ENCODE measurements at regions not wholly inside any gene's neighbourhood (a gene's known extent, or its start where the extent isn't known, plus 50 kb on each side); places are given as distances from the start of the nearest gene placed in this dataset.

DNA sequence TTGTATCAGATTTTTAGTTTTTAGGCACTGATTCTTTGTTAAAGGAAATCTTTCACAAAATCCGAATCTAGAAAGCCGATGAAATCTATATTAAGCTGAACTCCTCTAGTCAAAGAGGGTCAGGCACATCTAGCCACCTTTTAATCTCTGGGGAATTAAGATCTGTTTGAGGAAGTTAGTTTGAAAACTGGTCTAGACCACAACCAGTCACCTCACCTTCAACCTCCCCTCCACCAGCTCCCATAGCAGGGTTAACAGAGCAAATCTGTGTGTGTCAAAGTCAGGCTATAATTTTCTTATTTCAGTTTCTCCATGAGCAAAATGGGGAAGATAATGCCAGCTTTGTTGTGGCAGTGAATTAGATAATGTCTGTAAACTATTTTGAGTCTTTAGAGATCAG, 110.0 kb upstream of the IGFBP7 start:
- no peaks in the 10 kb centered on the region for H3K36me3 Mint-ChIP-seq
- H3K4me3 Mint-ChIP-seq, result no peak overlapping the region
- no peaks in the 10 kb centered on the region for H3K27me3 Mint-ChIP-seq
- no peaks in the 10 kb centered on the region for H3K9me3 Mint-ChIP-seq
- no peak overlapping the region for H3K27ac Mint-ChIP-seq
- DNase-seq (ENCODE audit: low spot score in 2 of 2), result no peak
- ATAC-seq (ENCODE audit: low read depth), result no peak
- H3K4me1 Mint-ChIP-seq, result no peaks in the 10 kb centered on the region

DNA sequence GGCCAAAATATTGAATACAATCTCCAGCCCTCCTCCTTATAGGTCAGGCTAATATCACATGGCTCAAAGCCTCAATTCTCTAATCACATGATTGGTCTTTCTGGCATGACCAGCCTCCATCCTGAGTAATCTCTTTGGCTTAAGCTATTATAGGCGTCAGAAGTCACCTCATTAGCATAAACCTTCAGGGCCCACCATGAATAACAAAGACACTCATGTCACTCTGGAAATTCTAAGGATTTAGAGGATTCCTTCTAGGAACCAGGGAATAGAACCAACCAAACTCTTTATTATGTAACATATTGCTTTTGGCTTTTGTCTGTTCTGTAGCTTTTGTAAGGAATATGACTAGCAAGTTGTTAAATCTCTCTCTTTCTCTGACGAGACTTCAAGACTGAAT, 109.2 kb upstream of the IGFBP7 start:
- H3K27ac Mint-ChIP-seq, result no peak overlapping the region
- no peak overlapping the region for H3K4me3 Mint-ChIP-seq

DNA sequence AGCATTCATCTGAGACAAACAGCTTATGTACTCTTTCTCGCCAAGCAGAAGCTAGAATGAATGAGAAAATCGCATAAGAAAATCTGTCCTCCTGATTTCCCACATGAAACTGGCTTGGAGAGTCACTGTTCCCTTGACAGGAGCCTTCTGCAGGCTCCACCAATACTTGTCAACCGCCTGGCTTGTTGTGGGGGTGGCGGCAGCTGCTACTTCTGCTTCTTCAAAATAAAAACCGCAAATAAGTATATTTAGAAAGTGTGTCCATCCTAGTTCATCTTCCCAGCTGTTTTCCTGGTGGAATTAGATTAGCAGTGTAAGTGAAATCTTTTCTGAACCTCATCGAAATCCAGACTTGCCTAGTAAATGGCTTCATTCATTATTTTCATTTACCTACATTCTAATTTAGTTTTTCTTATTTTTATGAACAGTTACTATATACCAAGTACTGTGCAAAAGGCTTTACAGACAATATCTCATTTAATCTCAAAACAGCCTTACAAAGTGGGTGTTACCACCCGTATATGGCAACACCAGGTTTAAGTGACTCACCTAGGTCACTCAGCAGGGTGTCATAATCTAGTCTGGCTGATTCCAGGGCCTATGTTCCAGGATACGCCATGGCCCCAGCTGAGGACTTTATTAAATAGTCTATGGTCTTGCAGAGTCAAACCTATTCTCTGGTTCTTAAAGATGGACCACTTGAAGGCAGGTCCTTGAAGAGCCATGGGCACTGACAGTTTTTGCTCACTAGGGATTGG, 104.6 kb upstream of the IGFBP7 start:
- Mint-ChIP-seq H3K4me3 (no peak overlapping the region), H3K36me3 (no peaks in the 10 kb centered on the region), H3K27ac (no peak overlapping the region), H3K4me1 (no peaks in the 10 kb centered on the region), H3K27me3 (peaks cover 3% of the 10 kb centered on the region), H3K9me3 (no peaks in the 10 kb centered on the region)
- ATAC-seq (ENCODE audit: low read depth) (no peak), DNase-seq (ENCODE audit: low spot score in 2 of 2) (no peak)

More for the DNA sequence above, 109.2 kb upstream of the IGFBP7 start:
- ATAC-seq (ENCODE audit: low read depth), result no peak
- no peaks in the 10 kb centered on the region for H3K27me3 Mint-ChIP-seq
- no peak for DNase-seq (ENCODE audit: low spot score in 2 of 2)
- no peaks in the 10 kb centered on the region for H3K36me3 Mint-ChIP-seq
- H3K9me3 Mint-ChIP-seq, result no peaks in the 10 kb centered on the region
- no peaks in the 10 kb centered on the region for H3K4me1 Mint-ChIP-seq

DNA sequence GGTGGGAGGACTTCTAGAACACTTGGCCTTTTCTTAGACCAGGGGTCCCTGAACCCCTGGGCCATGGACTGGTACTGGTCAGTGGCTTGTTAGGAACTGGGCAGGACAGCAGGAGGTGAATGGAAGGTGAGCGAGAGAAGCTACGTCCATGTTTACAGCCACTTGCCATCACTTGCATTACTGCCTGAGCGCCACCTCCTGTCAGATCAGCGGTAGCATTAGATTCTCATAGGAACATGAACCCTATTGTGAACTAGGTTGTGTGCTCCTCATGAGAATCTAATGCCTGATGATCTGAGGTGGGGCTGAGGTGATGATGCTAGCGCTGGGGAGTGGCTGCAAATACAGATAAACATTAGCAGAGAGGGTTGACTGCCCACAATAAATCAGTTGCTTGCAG, 100.9 kb upstream of the IGFBP7 start:
- DNase-seq (ENCODE audit: low spot score in 2 of 2) (no peak), ATAC-seq (ENCODE audit: low read depth) (no peak)
- Mint-ChIP-seq H3K4me3 (no peak overlapping the region), H3K9me3 (peaks cover 2% of the 10 kb centered on the region), H3K27me3 (peaks cover 6% of the 10 kb centered on the region), H3K36me3 (no peaks in the 10 kb centered on the region), H3K4me1 (no peaks in the 10 kb centered on the region), H3K27ac (no peak overlapping the region)

DNA sequence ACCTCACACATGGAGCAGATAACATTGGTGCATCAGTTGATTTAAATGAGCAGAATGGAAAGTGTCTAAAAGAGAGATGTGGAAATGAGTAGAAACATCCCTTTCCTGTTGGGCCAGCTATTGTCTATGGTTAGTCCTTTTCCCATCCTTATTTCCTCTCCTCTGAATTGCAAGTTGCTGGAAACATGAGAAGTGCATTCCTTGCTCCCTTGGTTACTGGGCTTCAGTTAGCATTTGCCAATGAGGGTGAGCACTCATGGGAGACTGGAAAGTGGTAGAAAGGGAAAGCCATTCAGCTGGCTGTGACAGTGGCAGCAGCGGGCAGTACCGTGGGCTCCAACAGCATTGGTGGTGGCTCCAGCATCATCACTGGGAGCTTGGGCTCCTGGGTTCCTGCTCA, 96.0 kb upstream of the IGFBP7 start:
- Mint-ChIP-seq H3K9me3 (peaks cover 2% of the 10 kb centered on the region), H3K27me3 (peaks cover 7% of the 10 kb centered on the region), H3K27ac (no peak overlapping the region), H3K4me1 (no peaks in the 10 kb centered on the region), H3K36me3 (no peaks in the 10 kb centered on the region), H3K4me3 (no peak overlapping the region)
- ATAC-seq (ENCODE audit: low read depth) (no peak), DNase-seq (ENCODE audit: low spot score in 2 of 2) (no peak)

DNA sequence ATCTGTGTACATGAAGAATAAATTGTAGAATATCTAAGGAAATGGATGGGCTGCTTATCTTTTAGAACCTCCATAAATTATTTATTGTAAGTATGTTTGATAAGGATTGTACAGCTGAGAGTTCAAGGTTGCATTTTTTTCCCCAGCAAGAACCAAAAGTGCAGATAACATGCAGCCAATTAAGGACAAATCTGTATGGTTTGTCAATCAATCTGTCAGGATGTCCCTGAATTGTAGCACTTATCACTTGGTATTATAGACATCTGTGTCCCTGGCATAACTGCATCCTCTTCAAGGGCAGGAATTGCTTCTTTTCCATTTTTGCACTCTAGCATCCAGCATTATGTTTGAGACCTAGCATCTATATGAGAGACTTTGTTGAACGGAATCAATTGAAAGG, 95.4 kb upstream of the IGFBP7 start:
- H3K4me1 Mint-ChIP-seq, result no peaks in the 10 kb centered on the region
- no peaks in the 10 kb centered on the region for H3K36me3 Mint-ChIP-seq
- peaks cover 2% of the 10 kb centered on the region for H3K9me3 Mint-ChIP-seq
- ATAC-seq (ENCODE audit: low read depth), result no peak
- peaks cover 4% of the 10 kb centered on the region for H3K27me3 Mint-ChIP-seq
- no peak for DNase-seq (ENCODE audit: low spot score in 2 of 2)
- H3K4me3 Mint-ChIP-seq, result no peak overlapping the region
- H3K27ac Mint-ChIP-seq, result no peak overlapping the region

DNA sequence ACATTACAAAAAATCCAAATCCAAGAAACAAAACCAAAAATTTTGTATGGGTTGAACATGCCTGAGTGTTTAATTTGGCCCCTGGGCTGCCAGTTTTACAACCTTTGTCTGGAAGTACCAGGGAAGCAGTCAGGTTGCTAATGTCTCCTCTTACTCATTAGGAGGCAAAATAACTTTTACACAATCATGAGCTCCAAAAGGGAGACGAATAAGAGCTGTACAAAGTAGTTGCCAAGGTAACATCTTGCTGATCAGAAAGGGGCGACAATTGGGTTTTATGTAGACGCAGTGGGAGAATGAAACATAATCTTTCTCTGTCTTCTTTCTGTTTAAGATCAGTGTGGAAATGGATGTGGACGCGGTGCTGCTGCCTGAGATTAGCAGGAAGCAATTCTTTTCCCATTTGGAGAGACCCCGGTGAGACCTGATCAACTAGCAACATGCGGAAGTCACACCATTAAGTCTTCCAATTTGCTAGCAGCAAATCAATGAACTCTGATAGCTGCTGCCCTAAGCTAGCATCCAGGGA, 90.7 kb upstream of the IGFBP7 start:
- H3K9me3 Mint-ChIP-seq, result no peaks in the 10 kb centered on the region
- H3K27ac Mint-ChIP-seq, result no peak overlapping the region
- DNase-seq (ENCODE audit: low spot score in 2 of 2) (no peak), ATAC-seq (ENCODE audit: low read depth) (no peak)
- H3K4me1 Mint-ChIP-seq, result no peaks in the 10 kb centered on the region
- H3K4me3 Mint-ChIP-seq, result no peak overlapping the region
- H3K27me3 Mint-ChIP-seq, result peaks cover 1% of the 10 kb centered on the region
- no peaks in the 10 kb centered on the region for H3K36me3 Mint-ChIP-seq

DNA sequence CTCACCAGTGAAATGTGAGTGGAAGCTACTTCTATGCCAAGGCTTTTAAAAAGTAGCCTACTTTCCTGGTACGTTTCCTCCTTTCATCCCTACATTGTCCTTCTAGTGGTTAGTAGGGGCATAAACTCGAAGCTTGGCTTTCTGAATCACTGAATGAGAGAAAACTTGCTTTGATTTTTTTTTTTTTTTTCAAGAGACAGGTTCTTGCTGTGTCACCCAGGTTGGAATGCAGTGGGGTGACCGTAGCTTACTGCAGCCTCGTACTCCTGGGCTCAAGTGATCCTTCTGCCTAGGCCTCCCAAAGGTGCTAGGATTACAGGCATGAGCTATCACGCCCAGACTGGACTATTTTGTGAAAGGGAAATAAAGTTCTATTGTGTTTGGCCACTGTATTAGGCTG, 89.1 kb upstream of the IGFBP7 start:
- no peak overlapping the region for H3K4me3 Mint-ChIP-seq
- peaks cover 1% of the 10 kb centered on the region for H3K27me3 Mint-ChIP-seq
- H3K27ac Mint-ChIP-seq, result no peak overlapping the region
- DNase-seq (ENCODE audit: low spot score in 2 of 2) (no peak), ATAC-seq (ENCODE audit: low read depth) (no peak)
- no peaks in the 10 kb centered on the region for H3K9me3 Mint-ChIP-seq
- no peaks in the 10 kb centered on the region for H3K36me3 Mint-ChIP-seq
- no peaks in the 10 kb centered on the region for H3K4me1 Mint-ChIP-seq

DNA sequence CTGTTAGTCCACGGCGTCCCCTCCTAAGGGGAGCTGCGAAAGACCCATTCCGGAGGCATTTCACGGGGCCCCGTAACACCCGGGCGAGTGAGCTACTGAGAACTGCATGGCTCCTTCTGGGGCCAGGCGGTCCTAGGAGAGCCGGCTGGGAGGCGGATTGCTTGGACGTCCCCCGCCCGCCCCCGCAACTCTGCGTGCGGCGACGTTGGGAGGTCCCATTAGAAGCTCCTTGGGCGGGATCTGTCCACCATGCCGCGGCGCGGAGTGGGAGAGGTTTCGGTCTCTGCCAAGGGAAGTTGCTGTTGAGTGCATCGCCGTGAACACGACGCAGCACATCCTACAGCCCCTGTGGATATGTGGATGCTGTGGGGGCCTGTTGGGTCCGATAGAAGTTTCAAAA, 85.4 kb upstream of the IGFBP7 start:
- H3K27ac Mint-ChIP-seq, result no peak overlapping the region
- H3K9me3 Mint-ChIP-seq, result no peaks in the 10 kb centered on the region
- H3K4me3 Mint-ChIP-seq, result no peak overlapping the region
- H3K36me3 Mint-ChIP-seq, result no peaks in the 10 kb centered on the region
- H3K4me1 Mint-ChIP-seq, result no peaks in the 10 kb centered on the region
- DNase-seq (ENCODE audit: low spot score in 2 of 2), result no peak
- H3K27me3 Mint-ChIP-seq, result peaks cover 5% of the 10 kb centered on the region
- no peak for ATAC-seq (ENCODE audit: low read depth)

DNA sequence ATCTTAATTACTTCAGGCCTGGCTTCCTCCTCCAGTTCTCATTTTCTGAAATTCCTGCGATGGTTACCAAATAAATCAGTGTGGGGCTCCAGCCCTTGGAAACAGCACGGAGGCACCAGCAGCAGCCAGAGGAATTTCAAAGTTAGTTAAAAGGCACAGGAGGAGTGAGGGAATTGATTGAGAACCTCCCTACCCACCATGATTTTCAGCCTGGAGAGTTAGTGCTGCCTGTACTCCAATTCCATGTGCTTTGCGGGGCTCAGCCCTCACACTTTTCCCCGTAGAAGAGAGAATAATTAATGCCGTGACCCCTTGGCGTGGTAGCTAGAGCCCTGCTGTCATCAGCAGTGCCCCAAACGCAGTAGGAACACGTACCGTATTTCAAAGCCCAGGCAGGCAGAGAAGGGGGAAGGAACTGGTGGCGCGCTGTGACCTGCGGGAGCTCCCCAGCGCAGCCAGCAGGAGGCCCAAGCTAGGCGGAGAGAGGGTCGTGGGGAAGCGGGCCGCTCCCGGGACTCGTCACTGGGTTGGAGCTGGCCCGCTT, 84.0 kb upstream of the IGFBP7 start:
- ATAC-seq (ENCODE audit: low read depth) (no peak), DNase-seq (ENCODE audit: low spot score in 2 of 2) (no peak)
- Mint-ChIP-seq H3K4me1 (no peaks in the 10 kb centered on the region), H3K36me3 (no peaks in the 10 kb centered on the region), H3K27ac (no peak overlapping the region), H3K4me3 (no peak overlapping the region), H3K27me3 (peaks cover 5% of the 10 kb centered on the region), H3K9me3 (no peaks in the 10 kb centered on the region)

DNA sequence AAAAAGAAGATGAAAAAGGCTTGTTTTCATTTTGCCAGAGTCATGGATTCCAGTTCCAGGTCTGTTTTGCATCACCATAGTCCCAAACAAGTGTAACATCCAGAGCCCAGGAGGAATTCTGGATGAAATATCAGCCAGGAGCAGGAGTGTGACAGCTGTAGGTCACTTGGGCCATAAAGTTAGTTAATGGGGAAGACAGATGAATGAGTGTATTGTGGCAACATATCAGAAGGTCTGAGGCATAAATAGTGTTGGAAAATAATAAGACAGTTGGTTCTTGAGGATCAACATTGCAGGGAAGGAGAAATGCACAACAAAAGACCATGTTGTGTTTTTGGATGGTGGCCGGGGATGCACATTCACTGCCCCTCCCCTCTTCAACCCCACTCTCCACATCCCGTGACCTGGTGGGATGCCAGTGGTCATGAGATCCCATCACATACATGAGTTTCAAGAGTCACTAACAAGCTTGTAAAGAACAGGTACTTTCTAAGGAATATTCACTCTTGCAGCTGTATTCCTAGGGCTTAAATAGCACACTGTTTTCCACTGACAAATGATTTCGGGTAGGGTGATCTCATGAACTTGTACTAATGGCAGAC, 83.1 kb upstream of the IGFBP7 start:
- ATAC-seq (ENCODE audit: low read depth) (no peak), DNase-seq (ENCODE audit: low spot score in 2 of 2) (no peak)
- no peak overlapping the region for H3K27ac Mint-ChIP-seq
- H3K27me3 Mint-ChIP-seq, result peaks cover 5% of the 10 kb centered on the region
- H3K36me3 Mint-ChIP-seq, result no peaks in the 10 kb centered on the region
- no peaks in the 10 kb centered on the region for H3K4me1 Mint-ChIP-seq
- H3K9me3 Mint-ChIP-seq, result no peaks in the 10 kb centered on the region
- no peak overlapping the region for H3K4me3 Mint-ChIP-seq

DNA sequence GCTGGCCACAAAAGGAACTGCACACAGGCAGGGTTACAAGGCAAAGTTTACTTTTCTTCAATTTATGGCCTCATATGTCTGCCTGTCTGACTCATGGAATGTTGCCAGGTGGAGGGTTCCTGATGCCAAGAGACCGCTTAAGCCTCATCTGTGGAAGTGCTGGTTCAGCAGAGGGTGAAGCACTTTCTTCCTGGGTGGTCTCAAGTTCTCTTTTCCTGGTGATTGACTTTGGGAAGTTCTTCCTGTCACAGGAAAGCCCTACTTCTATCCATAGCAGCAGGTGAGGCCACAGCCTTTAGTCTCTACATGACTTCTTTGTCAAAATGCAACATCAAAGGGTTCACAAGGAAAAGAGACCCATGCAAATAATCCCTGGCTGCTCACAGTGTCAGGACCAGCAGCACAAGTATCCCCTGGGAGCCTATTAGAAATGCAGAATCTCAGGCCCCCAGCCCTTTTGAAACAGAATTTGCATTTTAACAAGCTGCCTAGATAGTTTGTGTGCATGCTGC, 81.4 kb upstream of the IGFBP7 start:
- Mint-ChIP-seq H3K27me3 (peaks cover 5% of the 10 kb centered on the region), H3K27ac (no peak overlapping the region), H3K4me3 (no peak overlapping the region), H3K9me3 (no peaks in the 10 kb centered on the region), H3K4me1 (no peaks in the 10 kb centered on the region), H3K36me3 (no peaks in the 10 kb centered on the region)
- DNase-seq (ENCODE audit: low spot score in 2 of 2), result no peak
- ATAC-seq (ENCODE audit: low read depth), result no peak

DNA sequence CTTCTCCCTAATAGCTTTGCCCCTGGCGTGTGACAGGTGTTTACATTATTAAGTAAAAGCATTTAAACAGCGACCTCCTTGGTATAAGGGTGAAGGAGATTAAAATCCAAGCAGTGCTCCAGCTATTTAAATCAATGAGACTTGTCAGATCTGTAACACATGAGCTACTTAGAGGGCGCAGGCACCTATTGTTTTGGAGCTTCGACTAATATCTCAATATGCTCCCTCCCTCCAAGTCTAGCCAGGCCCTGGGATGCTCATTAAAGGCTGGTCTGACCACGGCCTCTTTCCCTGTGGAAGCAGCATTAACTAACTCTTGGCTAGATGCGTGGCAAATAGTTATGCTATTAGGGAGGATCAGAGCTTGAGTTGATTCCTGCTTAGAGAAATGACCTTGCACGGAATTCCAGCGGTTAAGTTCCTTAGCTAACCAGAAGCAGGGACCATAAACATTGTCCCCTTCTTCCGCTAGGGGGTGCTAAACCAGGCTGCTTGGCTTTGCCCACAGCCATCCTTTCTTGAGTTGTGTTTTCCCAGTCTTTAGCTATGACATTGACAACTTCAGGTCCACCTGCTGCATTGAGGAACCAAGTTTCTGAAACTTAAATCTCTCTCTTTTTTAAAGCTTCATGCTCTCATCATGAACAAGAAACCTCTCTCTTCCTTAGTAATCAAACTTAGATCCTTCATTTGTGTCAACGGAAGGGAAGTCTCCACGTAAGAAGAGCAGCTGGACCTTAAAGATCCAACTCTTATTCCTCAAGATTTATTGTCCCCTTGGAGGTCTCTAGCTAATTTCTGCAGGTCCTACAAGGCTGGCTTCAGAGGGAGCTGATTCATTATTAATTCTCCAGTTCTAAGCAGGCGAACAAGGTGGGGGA, 80.7 kb upstream of the IGFBP7 start:
- H3K36me3 Mint-ChIP-seq, result no peaks in the 10 kb centered on the region
- H3K4me3 Mint-ChIP-seq, result no peak overlapping the region
- DNase-seq (ENCODE audit: low spot score in 2 of 2) (no peak), ATAC-seq (ENCODE audit: low read depth) (no peak)
- no peaks in the 10 kb centered on the region for H3K4me1 Mint-ChIP-seq
- no peak overlapping the region for H3K27ac Mint-ChIP-seq
- peaks cover 5% of the 10 kb centered on the region for H3K27me3 Mint-ChIP-seq
- H3K9me3 Mint-ChIP-seq, result no peaks in the 10 kb centered on the region

DNA sequence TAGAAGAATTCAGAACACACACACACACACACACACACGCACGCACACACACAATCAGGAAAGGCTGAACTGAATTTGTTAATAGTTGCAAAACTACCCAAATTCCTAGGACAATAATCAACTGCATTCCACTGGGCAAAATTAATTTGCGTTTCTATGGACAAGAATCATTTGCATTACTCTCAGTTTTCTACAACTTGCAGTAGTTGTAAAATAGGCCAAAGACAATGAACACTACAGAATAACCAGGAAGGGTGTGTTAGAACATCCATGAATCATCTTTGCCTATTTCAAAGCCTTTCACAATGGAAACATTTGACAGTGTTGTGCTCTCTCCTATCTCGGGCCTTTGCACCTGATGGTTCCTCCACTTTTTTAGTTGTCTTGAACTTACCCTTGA, 77.1 kb upstream of the IGFBP7 start:
- H3K27me3 Mint-ChIP-seq, result peaks cover 1% of the 10 kb centered on the region
- no peak for ATAC-seq (ENCODE audit: low read depth)
- H3K4me1 Mint-ChIP-seq, result peaks cover 2% of the 10 kb centered on the region
- H3K9me3 Mint-ChIP-seq, result no peaks in the 10 kb centered on the region
- H3K27ac Mint-ChIP-seq, result no peak overlapping the region
- H3K4me3 Mint-ChIP-seq, result no peak overlapping the region
- no peak for DNase-seq (ENCODE audit: low spot score in 2 of 2)
- no peaks in the 10 kb centered on the region for H3K36me3 Mint-ChIP-seq

Measured in memory B cell (primary cell).